GM12878 (cell line): ENCODE measurements at regions not wholly inside any gene's neighbourhood (a gene's known extent, or its start where the extent isn't known, plus 50 kb on each side); places are given as distances from the start of the nearest gene placed in this dataset.
"Not testable (repeated sequence)": the region's sequence is repeated elsewhere in the genome, so short reads cannot be mapped to it uniquely, and the experiment has no call there.

ENCODE experiments used
- ATAC-seq: fragments of 200-7000 bp; cut with Tn5 transposase; 3 replicates; pipeline ENCODE4 v1.9.1; 2020; ENCODE audit warnings: mild to moderate bottlenecking, moderate library complexity
- BruUV-seq: library from RNA; stranded (reverse); fragments of 400-500 nt; replicated peaks from 2 replicates; lab custom pipeline; 2021; lab: Mats Ljungman, UMichigan
- CTCF ChIA-PET: fragments of 300-600 bp; sonication (Branson Sonifier 250); formaldehyde crosslinking; extraction: SDS; loops from one replicate; lab custom pipeline; 2021; ENCODE audit warnings: inconsistent platforms; lab: Yijun Ruan, JAX
- POLR2A ChIA-PET: fragments of 350-600 bp; formaldehyde crosslinking; extraction: SDS; loops from one replicate; lab custom pipeline; 2021; ENCODE audit warnings: inconsistent platforms; lab: Charles Lee
- RAD21 ChIA-PET: fragments of 300-600 bp; sonication (Branson Sonifier 250); formaldehyde crosslinking; loops from one replicate; lab custom pipeline; 2023; ENCODE audit warnings: antibody characterized with exemption; ENCODE audit not compliant: unreplicated experiment; lab: Charles Lee
- SMC1A ChIA-PET: fragments of 300-600 bp; sonication (Branson Sonifier 250); formaldehyde crosslinking; loops from one replicate; lab custom pipeline; 2023; ENCODE audit not compliant: unreplicated experiment, uncharacterized antibody; lab: Charles Lee
- DNase-seq: peaks from one replicate; pipeline ENCODE4 v3.0.0-alpha.2; 2011; ENCODE audit warnings: low read depth, low spot score
- FAIRE-seq: peaks from 3 replicates; lab custom pipeline; 2011; peaks lifted over from hg19 to GRCh38; lab: Jason Lieb, UNC
- H2AFZ ChIP-seq: 2 replicates; pipeline ENCODE4 v1.6.0; 2011; ENCODE audit warnings: low read depth, low read length, control low read depth; ENCODE audit not compliant: control insufficient read depth
- H3K27ac ChIP-seq: 2 replicates; pipeline ENCODE4 v1.5.1; 2011; ENCODE audit warnings: control low read depth; ENCODE audit not compliant: control insufficient read depth, insufficient read depth
- H3K27me3 ChIP-seq, 2 experiments: replicated peaks in 1 of 2; 2 replicates each; pipeline versions ENCODE4 v1.6.0 to v1.6.1; 2011; ENCODE audit warnings: low read length in 1 of 2; ENCODE audit not compliant: control insufficient read depth in 2 of 2, insufficient read depth in 2 of 2
- H3K36me3 ChIP-seq, 2 experiments: 2 replicates each; pipeline ENCODE4 v1.5.1; 2011; ENCODE audit warnings: low read length in 1 of 2; ENCODE audit not compliant: control insufficient read depth in 2 of 2, insufficient read depth in 2 of 2
- H3K4me1 ChIP-seq: 2 replicates; pipeline ENCODE4 v1.6.1; 2011; ENCODE audit warnings: mild to moderate bottlenecking, low read length, moderate library complexity, mixed read lengths; ENCODE audit not compliant: control insufficient read depth, insufficient read depth
- H3K4me2 ChIP-seq: 2 replicates; pipeline ENCODE4 v1.6.0; 2011; ENCODE audit warnings: control low read depth; ENCODE audit not compliant: control insufficient read depth, insufficient read depth
- H3K4me3 ChIP-seq: fragments of 200-600 bp; sonication (generic); 2 replicates; pipeline ENCODE4 v1.5.1; 2016
- H3K79me2 ChIP-seq: 2 replicates; pipeline ENCODE4 v1.6.0; 2011; ENCODE audit warnings: low read length; ENCODE audit not compliant: control insufficient read depth, insufficient read depth
- H3K9ac ChIP-seq: 2 replicates; pipeline ENCODE4 v1.8.0; 2011; ENCODE audit warnings: low read length, control low read depth, mixed read lengths; ENCODE audit not compliant: control insufficient read depth, insufficient read depth
- H3K9me3 ChIP-seq: replicated peaks from 3 replicates; pipeline ENCODE4 v1.5.1; 2011; ENCODE audit warnings: mild to moderate bottlenecking, low read length; ENCODE audit not compliant: control insufficient read depth, insufficient read depth
- H4K20me1 ChIP-seq: 2 replicates; pipeline ENCODE4 v1.6.0; 2011; ENCODE audit not compliant: control insufficient read depth, insufficient read depth
- BHLHE40 ChIP-seq, 2 experiments: fragments of 450-650 bp in 1 of 2; IDR thresholded peaks; 2 replicates each; pipeline ENCODE4 v1.6.1; 2011 to 2017; ENCODE audit warnings: low read depth in 2 of 2, borderline replicate concordance in 1 of 2, improper control_type of control experiment in 1 of 2, low read length in 1 of 2, mild to moderate bottlenecking in 1 of 2
- BRCA1 ChIP-seq: IDR thresholded peaks from 2 replicates; pipeline ENCODE4 v1.6.1; 2011; ENCODE audit warnings: low read depth, low read length, improper control_type of control experiment
- CBX5 ChIP-seq: sonication (generic); IDR thresholded peaks from 2 replicates; pipeline ENCODE4 v1.6.1; 2016; ENCODE audit warnings: low read depth, moderate library complexity, mild to moderate bottlenecking, inconsistent platforms
- EZH2 ChIP-seq: IDR thresholded peaks from 2 replicates; pipeline ENCODE4 v1.6.1; 2012; ENCODE audit warnings: low read depth, mild to moderate bottlenecking, control low read depth, inconsistent platforms, low read length, borderline replicate concordance; ENCODE audit not compliant: control insufficient read depth
- MTA2 ChIP-seq: fragments of 450-650 bp; IDR thresholded peaks from 2 replicates; pipeline ENCODE4 v1.6.1; 2016; ENCODE audit warnings: low read depth, mild to moderate bottlenecking, moderate library complexity
- MTA3 ChIP-seq: IDR thresholded peaks from 2 replicates; pipeline ENCODE4 v1.6.1; 2012; ENCODE audit warnings: low read length, inconsistent platforms, borderline replicate concordance
- MYB ChIP-seq: fragments of 150-350 bp; IDR thresholded peaks from 2 replicates; pipeline ENCODE4 v1.6.1; 2014; ENCODE audit warnings: mild to moderate bottlenecking, low read depth, low read length, borderline replicate concordance
- NRF1 ChIP-seq: conservative IDR thresholded peaks from 2 replicates; pipeline ENCODE4 v1.6.1; 2011; ENCODE audit warnings: mild to moderate bottlenecking, low read depth, low read length, improper control_type of control experiment
- RUNX3 ChIP-seq: IDR thresholded peaks from 2 replicates; pipeline ENCODE4 v1.6.1; 2012; ENCODE audit warnings: low read length, inconsistent platforms
- SUPT20H ChIP-seq: IDR thresholded peaks from 2 replicates; pipeline ENCODE4 v1.6.1; 2011; ENCODE audit warnings: low read depth, mild to moderate bottlenecking, low read length, moderate library complexity, borderline replicate concordance; ENCODE audit not compliant: control insufficient read depth
- WGBS: methylation state at CpG from one replicate; pipeline ENCODE4 v1.1.6; 2016; ENCODE audit warnings: low lambda C conversion rate; ENCODE audit not compliant: insufficient replicate concordance, insufficient coverage; ENCODE audit errors: missing lambda C conversion rate; 5-methylcytosine and 5-hydroxymethylcytosine counted together
- in situ Hi-C: fragments of 300-500 bp; cut with MboI; formaldehyde crosslinking; loops from 9 replicates; pipeline ENCODE4 v1.14.3; 2018; ENCODE audit warnings: mixed read lengths
- intact Hi-C: fragments of 100-400 bp; cut with micrococcal nuclease; formaldehyde crosslinking; loops from one replicate; pipeline ENCODE4 v1.14.2; 2022; ENCODE audit not compliant: unreplicated experiment
- TF ChIP-seq, protein P1 (sequence below): IDR thresholded peaks from 2 replicates; pipeline ENCODE4 v1.6.1; 2012; ENCODE audit warnings: low read depth, low read length, improper control_type of control experiment
- TF ChIP-seq, protein P2 (sequence below): fragments of 150-350 bp; IDR thresholded peaks from 2 replicates; pipeline ENCODE4 v1.6.1; 2014; ENCODE audit warnings: mild to moderate bottlenecking, low read depth, low read length

DNA sequence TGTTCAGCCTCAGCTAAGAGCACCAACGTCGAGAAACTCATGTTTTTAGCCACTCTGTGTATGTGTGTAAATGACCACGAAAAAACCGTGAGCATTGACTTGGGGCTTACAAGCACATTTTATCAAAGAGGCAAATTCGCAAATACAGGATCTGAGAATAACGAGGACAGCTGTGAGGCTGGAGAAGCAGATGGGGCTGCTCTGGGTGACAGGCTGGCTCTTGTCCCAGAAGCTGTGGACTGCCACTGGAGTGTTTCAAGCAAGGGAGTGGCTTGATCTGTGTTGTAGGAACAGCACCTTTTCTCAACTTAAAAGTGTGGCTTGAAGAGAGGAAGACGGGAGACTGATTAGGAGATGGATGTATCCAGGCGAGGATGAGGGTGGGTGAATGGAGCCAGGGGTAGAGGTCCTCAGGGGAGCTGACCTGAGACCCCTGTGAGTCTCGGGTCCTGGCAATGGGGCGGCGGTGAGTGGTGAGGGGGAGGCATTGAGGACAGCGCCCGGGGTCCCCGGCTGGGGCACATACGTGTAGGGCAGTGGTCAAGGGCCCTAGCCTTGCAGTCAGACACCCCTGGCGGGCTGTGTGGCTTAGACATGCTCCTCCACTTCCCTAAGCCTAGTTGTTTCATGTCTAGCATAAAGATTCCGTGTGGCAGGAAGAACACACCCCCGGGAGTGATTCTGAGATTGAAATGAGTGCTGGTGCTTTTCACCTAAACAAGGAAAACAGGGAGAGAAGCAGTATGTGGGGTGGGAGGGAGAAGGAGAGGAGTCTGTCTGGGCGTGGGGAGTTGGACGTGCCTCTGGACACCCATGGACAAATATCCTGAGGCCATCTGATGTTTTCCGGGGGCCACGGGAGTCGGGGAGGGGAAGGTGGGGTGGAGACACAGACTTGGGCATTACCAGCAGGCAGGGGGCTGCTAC, 76.3 kb downstream of the FAM50B start:
- H2AFZ ChIP-seq, result not testable (repeated sequence)

DNA sequence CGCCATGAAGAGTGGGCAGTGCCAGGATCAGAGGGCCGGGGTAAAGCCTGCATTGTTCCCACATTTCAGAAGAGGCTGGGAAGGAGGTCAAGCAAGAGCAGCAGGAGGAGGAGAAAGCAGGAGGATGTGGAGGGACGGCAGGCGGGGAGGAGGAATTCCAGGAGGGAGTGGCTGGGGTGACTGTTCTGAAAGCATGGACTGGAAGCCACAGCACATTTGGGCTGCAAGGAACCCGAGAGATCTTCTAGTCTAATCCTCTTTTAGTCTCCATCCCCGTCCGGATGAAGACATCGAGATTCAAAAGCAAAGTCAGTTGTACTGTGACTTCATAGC, 76.9 kb downstream of the FAM50B start:
- no peaks in the 10 kb centered on the region for H4K20me1 ChIP-seq
- H3K9me3 ChIP-seq, result no peaks in the 10 kb centered on the region
- ATAC-seq (no peak), FAIRE-seq (no peak), DNase-seq (no peak)
- H3K4me2 ChIP-seq, result no peak overlapping the region
- ChIA-PET SMC1A (no interaction called here), RAD21 (no interaction called here), POLR2A (no interaction called here), CTCF (no interaction called here)
- in situ Hi-C loops, result no loop called here
- intact Hi-C loops, result no loop called here
- no peak overlapping the region for H3K4me3 ChIP-seq
- no peaks in the 10 kb centered on the region for H3K27me3 ChIP-seq
- BruUV-seq, result no TSS peak
- WGBS, result 38% methylated on average over 8 of the region's 8 CpGs
- no peaks in the 10 kb centered on the region for H3K79me2 ChIP-seq
- H3K4me1 ChIP-seq, result no peaks in the 10 kb centered on the region
- H3K27ac ChIP-seq, result no peak overlapping the region
- H3K9ac ChIP-seq, result no peak overlapping the region
- H3K36me3 ChIP-seq, result no peaks in the 10 kb centered on the region
- H2AFZ ChIP-seq, result no peak overlapping the region
- no peak for TF ChIP-seq EZH2
- TF ChIP-seq, protein P1, sequence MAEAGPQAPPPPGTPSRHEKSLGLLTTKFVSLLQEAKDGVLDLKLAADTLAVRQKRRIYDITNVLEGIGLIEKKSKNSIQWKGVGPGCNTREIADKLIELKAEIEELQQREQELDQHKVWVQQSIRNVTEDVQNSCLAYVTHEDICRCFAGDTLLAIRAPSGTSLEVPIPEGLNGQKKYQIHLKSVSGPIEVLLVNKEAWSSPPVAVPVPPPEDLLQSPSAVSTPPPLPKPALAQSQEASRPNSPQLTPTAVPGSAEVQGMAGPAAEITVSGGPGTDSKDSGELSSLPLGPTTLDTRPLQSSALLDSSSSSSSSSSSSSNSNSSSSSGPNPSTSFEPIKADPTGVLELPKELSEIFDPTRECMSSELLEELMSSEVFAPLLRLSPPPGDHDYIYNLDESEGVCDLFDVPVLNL, result no peak
- TF ChIP-seq BRCA1, result no peak
- no peak for TF ChIP-seq MTA3
- no peak for TF ChIP-seq SUPT20H
- TF ChIP-seq CBX5, result no peak
- no peak for TF ChIP-seq MTA2
- no peak for TF ChIP-seq NRF1
- TF ChIP-seq BHLHE40 (IDR thresholded peaks at IDR 0.05; ENCODE audit: borderline replicate concordance in 1 of 2, low read depth in 2 of 2, low read length in 1 of 2), result no peak
- no peak for TF ChIP-seq MYB
- TF ChIP-seq RUNX3, result no peak
- TF ChIP-seq, protein P2, sequence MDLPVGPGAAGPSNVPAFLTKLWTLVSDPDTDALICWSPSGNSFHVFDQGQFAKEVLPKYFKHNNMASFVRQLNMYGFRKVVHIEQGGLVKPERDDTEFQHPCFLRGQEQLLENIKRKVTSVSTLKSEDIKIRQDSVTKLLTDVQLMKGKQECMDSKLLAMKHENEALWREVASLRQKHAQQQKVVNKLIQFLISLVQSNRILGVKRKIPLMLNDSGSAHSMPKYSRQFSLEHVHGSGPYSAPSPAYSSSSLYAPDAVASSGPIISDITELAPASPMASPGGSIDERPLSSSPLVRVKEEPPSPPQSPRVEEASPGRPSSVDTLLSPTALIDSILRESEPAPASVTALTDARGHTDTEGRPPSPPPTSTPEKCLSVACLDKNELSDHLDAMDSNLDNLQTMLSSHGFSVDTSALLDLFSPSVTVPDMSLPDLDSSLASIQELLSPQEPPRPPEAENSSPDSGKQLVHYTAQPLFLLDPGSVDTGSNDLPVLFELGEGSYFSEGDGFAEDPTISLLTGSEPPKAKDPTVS, result no peak

More for the DNA sequence above, 76.3 kb downstream of the FAM50B start:
- H4K20me1 ChIP-seq, FAIRE-seq, SMC1A ChIA-PET, in situ Hi-C loops, ATAC-seq, H3K4me3 ChIP-seq, CTCF ChIA-PET, H3K27me3 ChIP-seq, H3K36me3 ChIP-seq, BruUV-seq, H3K79me2 ChIP-seq, intact Hi-C loops, H3K9me3 ChIP-seq, H3K27ac ChIP-seq, DNase-seq, POLR2A ChIA-PET, RAD21 ChIA-PET, H3K4me1 ChIP-seq, H3K9ac ChIP-seq, H3K4me2 ChIP-seq: not testable (repeated sequence)
- 40% methylated on average over 20 of the region's 23 CpGs for WGBS
